Activated CD8-positive, alpha-beta memory T cell treated with anti-CD3 and anti-CD28 coated beads, Interleukin-2, amount 50 U/mL, for 48 hours (primary cell): ENCODE measurements at regions not wholly inside any gene's neighbourhood (a gene's known extent, or its start where the extent isn't known, plus 50 kb on each side); places are given as distances from the start of the nearest gene placed in this dataset.

ENCODE experiments used
- DNase-seq: peaks from one replicate; pipeline ENCODE4 v3.0.0-alpha.2; 2020

DNA sequence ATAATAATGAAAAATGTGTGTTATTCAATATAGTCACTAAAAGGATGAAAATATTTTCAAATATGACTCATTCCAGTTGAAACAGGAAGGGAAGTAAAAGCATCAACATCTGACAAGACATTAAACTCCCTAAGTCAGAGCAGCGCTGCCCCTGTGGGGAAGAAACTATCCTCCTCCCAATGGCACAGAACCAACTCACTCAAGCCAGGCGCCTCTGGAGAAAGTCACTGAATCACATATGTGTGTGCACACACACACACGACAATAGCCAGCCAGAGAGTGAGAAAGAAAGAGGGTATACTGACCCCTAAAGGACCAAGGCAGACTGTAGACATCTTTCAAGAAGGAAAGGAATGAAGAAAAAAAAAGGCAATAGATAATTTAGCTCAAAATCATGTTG is 126.9 kb downstream of the SETD4 start:
- DNase-seq, result no peak

- no peak for DNase-seq
Observed at GRCh38 chr21:35932232-35932911, 128.0 kb downstream of the SETD4 start.

DNA sequence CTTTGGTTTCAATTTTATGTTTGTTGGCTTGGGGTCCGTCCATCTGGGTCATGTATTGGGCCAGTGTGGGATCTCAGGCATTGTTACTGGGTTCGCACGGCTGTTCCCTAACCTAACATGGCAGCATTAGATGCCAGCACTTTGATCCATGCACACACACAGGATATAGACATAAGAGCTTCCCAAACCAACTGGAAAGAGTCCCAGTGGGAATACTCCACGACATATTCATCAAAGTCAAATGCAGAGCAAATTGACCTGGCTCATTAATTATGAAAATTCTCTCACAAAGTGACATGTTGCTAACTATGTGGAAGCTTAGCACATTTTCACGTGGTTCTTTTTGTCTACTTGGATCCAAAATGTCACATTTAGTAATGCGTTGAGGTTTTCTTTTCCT is 130.4 kb downstream of the SETD4 start:
- no peak for DNase-seq

- no peak for DNase-seq
Observed at GRCh38 chr21:35927262-35927661, 133.1 kb downstream of the SETD4 start.

GRCh38 chr21:35926003-35926740 is 134.2 kb downstream of the SETD4 start:
- DNase-seq, result no peak

DNA sequence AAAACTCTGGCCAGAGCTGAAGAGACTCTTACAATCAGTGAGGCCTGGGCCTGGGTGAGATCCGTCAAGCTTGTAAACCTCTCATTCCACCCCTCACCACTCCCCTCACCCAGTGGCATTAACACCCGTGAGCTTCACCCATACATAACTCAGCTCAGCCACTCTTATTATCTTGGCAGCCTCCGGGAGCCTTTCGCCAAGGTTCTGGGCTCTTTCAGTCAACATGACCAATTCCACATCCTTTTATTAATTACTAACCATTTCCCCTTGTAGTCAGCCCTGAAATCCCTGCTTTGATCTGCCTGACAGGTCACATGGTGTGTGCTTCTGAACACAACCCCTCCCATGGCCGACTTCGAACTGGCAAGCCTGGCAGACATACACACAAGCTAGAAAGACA is 134.8 kb downstream of the SETD4 start:
- no peak for DNase-seq

GRCh38 chr21:35924714-35925301 is 135.5 kb downstream of the SETD4 start:
- no peak for DNase-seq

GRCh38 chr21:35923971-35924370 is 136.4 kb downstream of the SETD4 start:
- DNase-seq, result no peak

- no peak for DNase-seq
Observed at GRCh38 chr21:35922618-35923017, 137.7 kb downstream of the SETD4 start.

DNA sequence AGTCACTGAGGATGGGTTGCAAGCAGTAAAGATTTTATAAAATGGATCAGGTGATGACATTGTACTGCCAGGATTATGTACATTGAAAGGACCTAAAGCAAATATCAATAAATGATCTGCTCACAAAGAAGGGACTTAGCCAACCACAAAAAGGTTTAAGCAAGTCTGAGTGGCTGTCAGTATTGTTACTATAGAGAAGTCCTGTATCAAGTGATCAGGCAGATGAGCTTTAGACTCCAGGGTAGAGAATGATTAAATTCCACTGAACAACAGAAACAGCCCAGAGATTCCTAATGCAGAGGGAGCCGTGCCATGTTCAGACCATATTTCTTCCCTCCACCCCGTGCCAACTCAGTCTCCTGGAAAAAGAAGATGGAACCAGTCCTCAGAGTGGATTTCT is 138.9 kb downstream of the SETD4 start:
- no peak for DNase-seq

GRCh38 chr21:35920436-35920835 is 139.9 kb downstream of the SETD4 start:
- no peak for DNase-seq

- no peak for DNase-seq
Observed at GRCh38 chr21:35915030-35915429, 145.3 kb downstream of the SETD4 start.

DNA sequence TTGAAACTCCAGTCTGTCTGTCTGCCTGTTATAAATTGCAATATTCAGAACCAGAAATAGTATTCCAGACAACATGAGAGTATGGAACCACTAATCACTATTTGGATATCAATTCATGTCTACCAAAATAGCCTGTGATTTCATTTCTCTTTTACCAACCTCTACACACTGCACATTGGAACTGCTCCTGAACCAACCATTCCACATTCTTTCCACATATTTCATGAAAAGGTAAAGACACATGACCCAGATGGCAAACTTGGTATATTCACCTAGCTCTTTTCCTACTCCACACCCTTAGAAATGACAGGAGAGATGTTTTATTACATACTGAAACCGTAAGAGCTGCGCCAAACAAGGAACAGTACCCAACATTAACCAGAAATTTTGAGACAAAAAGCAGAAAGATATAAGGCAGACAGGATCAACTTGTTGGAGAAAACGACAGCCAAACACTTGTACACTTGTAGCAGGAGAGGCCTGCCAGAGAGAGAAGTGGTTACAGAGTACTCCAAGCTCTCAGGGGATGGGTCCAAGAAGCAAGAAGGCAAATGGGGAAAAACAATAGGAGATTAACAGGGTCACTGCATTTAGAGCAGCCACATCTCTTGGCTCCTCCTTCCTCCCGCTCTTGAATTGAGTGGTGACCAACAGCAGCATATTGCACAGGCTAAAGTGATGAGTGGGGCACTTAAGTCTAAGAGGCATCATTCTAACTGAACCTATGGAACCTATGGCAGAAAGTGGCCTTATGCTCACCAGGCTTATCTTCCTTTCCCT is 148.7 kb downstream of the SETD4 start:
- DNase-seq, result no peak

DNA sequence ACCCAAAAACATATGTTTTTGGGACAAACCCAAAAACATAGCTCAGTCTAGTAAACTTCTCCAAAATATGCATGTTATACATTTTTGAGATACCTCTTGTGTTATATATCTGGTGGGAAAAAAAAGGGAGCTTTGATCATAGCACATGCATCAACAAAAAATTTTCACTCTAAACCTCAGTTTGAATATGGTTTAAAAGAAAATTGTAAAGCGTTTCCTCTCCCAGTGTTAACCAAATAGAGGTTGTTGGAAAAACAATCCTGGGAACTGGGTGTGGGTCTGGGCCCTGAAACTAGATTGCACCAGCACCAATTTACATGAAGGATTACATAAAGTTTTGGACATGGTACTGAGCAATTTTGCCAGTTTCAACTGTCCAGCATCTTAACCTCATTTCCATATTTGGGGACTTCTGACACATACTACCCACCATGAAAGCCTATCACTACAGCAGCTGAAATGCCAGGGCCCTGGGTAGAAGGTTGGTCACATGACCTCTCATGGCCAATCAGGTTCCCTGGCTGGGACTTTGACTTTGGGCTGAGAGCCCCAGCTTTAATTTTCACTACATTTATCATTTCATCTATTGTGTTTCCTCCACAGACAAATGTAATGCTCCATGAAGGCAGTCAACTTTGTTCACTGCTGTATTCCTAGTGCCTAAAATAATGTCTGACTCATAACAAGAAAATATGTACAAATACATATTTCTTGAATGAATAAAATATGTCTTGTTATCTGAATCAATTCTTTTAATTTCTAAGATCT is 150.7 kb downstream of the SETD4 start:
- no peak for DNase-seq

- no peak for DNase-seq
Observed at GRCh38 chr21:35908311-35909078, 151.8 kb downstream of the SETD4 start.

GRCh38 chr21:35906586-35906985 is 153.7 kb downstream of the SETD4 start:
- DNase-seq, result no peak

DNA sequence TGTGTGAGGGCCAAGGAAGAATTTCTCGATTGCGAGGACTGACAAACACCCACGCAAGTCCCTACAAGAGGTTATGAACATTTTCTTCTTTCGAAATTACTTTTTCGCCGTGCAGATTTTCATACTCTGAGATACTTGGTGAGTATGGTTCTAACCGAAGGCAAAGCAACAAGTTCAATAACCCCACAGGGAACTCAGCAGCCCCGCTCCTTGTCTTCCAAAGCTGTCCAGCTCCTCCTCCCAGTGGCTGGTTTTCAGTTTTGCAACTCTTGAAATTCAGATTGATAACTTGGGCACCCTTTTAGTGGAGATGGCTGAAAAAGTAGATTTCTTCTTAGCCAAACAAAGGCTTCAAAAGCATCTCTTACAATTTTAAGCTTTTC is 154.4 kb downstream of the SETD4 start:
- no peak for DNase-seq

- no peak for DNase-seq
Observed at GRCh38 chr21:35905096-35905962, 155.0 kb downstream of the SETD4 start.

- DNase-seq, result no peak
Observed at GRCh38 chr21:35900539-35900938, 159.8 kb downstream of the SETD4 start.

GRCh38 chr21:35896060-35896459 is 164.3 kb downstream of the SETD4 start:
- DNase-seq, result no peak

DNA sequence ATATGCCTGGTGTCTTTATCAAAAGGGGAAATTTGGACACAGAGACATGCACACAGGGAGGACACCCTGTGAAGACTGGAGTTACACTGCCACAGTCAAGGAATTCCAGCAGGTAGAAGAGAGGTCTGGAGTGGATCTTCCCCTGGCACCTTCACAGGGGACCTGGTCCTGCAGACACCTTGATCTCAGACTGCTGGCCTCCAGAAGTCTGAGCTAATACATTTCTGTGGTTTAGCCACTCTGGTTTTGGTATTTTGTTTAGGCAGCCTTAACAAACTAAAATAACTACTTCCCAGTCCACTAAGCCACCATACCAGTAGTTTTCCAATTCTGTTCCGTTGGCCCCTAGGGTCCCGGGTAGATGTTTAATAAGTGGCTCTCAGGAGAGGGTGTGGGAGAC is 164.7 kb downstream of the SETD4 start:
- no peak for DNase-seq
